Spleen (tissue), 11 donors: ENCODE measurements at regions not wholly inside any gene's neighbourhood (a gene's known extent, or its start where the extent isn't known, plus 50 kb on each side); places are given as distances from the start of the nearest gene placed in this dataset.

Experiments used
- DNase-seq: peaks from one replicate; pipeline ENCODE4 v3.0.0-alpha.2; 2020
- H3K27ac ChIP-seq, 8 donors: fragments of 200-600 bp; sonication (generic) in 7 of 8; 1 replicate in 4 of 8; 2 replicates in 4 of 8; pipeline versions ENCODE4 v1.5.0 to v1.8.0; 2016 to 2021; ENCODE audit warnings: inconsistent platforms in 4 of 8, mild to moderate bottlenecking in 4 of 8, moderate library complexity in 1 of 8
- H3K27me3 ChIP-seq, 7 donors: fragments of 200-600 bp; sonication (generic) in 6 of 7; replicated peaks in 1 of 7; 1 replicate in 4 of 7; 2 replicates in 3 of 7; pipeline versions ENCODE4 v1.5.0 to v1.8.0; 2016 to 2021; ENCODE audit warnings: inconsistent platforms in 3 of 7, mild to moderate bottlenecking in 1 of 7
- H3K36me3 ChIP-seq, 6 donors: fragments of 200-600 bp; sonication (generic) in 5 of 6; 1 replicate in 4 of 6; 2 replicates in 2 of 6; pipeline versions ENCODE4 v1.5.0 to v1.8.0; 2016 to 2021; ENCODE audit warnings: inconsistent platforms in 2 of 6
- H3K4me1 ChIP-seq, 6 donors: fragments of 200-600 bp; sonication (generic) in 5 of 6; 1 replicate in 3 of 6; 2 replicates in 3 of 6; pipeline versions ENCODE4 v1.5.0 to v1.8.0; 2016 to 2021; ENCODE audit warnings: inconsistent platforms in 3 of 6
- H3K4me3 ChIP-seq, 8 donors: fragments of 200-600 bp; sonication (generic) in 7 of 8; 1 replicate in 4 of 8; 2 replicates in 4 of 8; pipeline versions ENCODE4 v1.5.0 to v1.8.0; 2016 to 2021; ENCODE audit warnings: inconsistent platforms in 4 of 8, mild to moderate bottlenecking in 4 of 8, moderate library complexity in 2 of 8
- H3K9me3 ChIP-seq, 8 donors: fragments of 200-600 bp; sonication (generic) in 7 of 8; 1 replicate in 4 of 8; 2 replicates in 4 of 8; pipeline versions ENCODE4 v1.5.0 to v1.8.0; 2016 to 2021; ENCODE audit warnings: inconsistent platforms in 4 of 8
- CTCF ChIP-seq, 11 experiments: fragments of 200-600 bp in 7 of 11; fragments of 450-650 bp in 4 of 11; sonication (generic) in 4 of 11; IDR thresholded peaks in 8 of 11; conservative IDR thresholded peaks in 3 of 11; 1 replicate in 7 of 11; 2 replicates in 4 of 11; pipeline versions ENCODE4 v1.4.0 to v1.8.0; 2016 to 2021; ENCODE audit warnings: antibody characterized with exemption in 11 of 11, inconsistent platforms in 4 of 11, mild to moderate bottlenecking in 1 of 11
- POLR2A ChIP-seq, 3 donors: fragments of 450-650 bp; IDR thresholded peaks; one replicate each; pipeline ENCODE4 v1.5.1; 2017; ENCODE audit warnings: antibody characterized with exemption in 3 of 3, mild to moderate bottlenecking in 1 of 3
- POLR2AphosphoS5 ChIP-seq, 3 donors: sonication (generic); formaldehyde crosslinking; IDR thresholded peaks; one replicate each; pipeline ENCODE4 v1.5.1; 2017; ENCODE audit warnings: antibody characterized with exemption in 3 of 3
- WGBS, 5 donors: extraction: QIAGEN DNeasy Blood & Tissue Kit in 3 of 5; methylation state at CpG; one replicate each; pipeline versions ENCODE4 v1.1.5 to v1.1.7; 2013 to 2018; 5-methylcytosine and 5-hydroxymethylcytosine counted together
- intact Hi-C: fragments of 100-400 bp; cut with DNase I; formaldehyde crosslinking; loops from one replicate; pipeline ENCODE4 v1.15.0; 2023; ENCODE audit warnings: low total_unique reads
- donor health status: healthy with polysubstance abuse.
- donor health status: DM: no; HTN: no; CAD: no; lungs with moderate emphysema.
- donor health status: DM: no; HTN: no; CAD: no.
- donor health status: Bipolar disorder and iron deficiency.
- donor health status: healthy.
- donor health status: DM: no; HTN: no; CAD: no.
- donor health status: DM: yes; HTN: yes; CAD: no.

DNA sequence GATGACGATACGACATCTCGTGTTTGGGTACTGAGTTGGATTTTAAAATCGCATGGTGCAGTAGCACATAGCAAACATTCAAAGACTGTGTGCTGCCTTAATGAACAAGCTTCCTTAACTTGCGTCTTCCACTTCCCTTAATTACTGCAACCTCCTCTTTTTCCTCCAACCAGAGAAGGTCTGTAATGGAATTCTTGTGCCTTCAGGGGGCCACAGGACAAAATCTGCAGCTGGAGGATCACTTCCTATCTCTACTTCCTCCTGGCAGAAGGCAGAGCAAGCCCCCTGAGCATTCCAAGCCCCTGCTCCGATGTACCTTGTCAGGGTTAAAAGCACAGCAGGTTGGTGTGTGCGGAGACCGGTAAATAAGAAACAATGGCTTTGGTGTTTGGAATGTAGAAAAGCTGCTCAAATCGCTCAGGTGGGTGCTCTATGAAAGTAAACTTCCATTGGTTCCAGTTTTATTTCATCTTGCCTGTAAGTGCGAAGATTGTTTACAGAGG, 151.3 kb upstream of the UQCRFS1 start:
- Histone ChIP-seq H3K27me3 (peaks cover 0 to 29% (median 0%) of the 10 kb centered on the region in 7 donors), H3K36me3 (no peaks in the 10 kb centered on the region), H3K4me1 (no peaks in the 10 kb centered on the region), H3K9me3 (peaks cover 0 to 20% (median 11%) of the 10 kb centered on the region in 8 donors), H3K27ac (no peak overlapping the region), H3K4me3 (no peak overlapping the region)
- no peak for DNase-seq
- TF ChIP-seq POLR2AphosphoS5 (IDR thresholded peaks at IDR 0.05) (no peak), POLR2A (IDR thresholded peaks at IDR 0.05) (no peak), CTCF (IDR thresholded peaks at IDR 0.05 in 8 of 11, conservative IDR thresholded peaks at IDR 0.05 in 3 of 11) (no peak)
- intact Hi-C loops, result no loop called here
- WGBS, 5 donors, result 41 to 64% (median 43%) methylated on average over 10 of the region's 10 CpGs

- no peaks in the 10 kb centered on the region for H3K4me1 ChIP-seq
- DNase-seq, result no peak
- 91 to 97% (median 93%) methylated on average over 1 of the region's 1 CpG for WGBS, 5 donors
These were observed 152.0 kb upstream of the UQCRFS1 start for GRCh38 chr19:29364999-29365398.

DNA sequence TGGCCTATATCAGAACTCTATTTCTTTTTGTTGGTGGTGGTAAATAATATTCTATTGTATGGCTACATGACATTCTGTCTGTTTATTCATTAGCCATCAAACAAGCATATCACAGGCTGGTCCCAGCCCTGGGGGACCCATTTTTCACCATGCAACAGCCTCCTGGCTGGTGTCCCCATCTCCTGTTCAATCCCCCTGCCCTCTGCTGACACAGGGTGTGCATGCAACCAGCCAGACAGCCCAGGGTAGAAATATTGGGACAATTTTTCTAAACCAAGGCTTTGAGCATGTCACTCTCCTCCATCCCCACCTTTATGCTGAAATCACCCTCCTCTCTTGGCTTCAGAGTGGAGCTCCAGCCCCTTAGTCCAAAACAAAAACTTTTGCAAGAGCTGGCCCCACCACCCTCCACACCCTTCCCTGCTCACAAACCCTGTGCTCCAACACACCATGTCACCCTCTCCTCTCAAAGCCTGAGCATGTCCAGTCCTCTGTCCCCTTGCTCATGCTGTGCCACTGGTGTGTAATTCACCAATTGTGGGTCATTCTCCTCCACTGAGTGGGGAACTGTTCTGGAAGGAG, 153.0 kb upstream of the UQCRFS1 start:
- no peak for DNase-seq
- intact Hi-C loops, result no loop called here
- TF ChIP-seq POLR2AphosphoS5 (IDR thresholded peaks at IDR 0.05) (no peak), CTCF (IDR thresholded peaks at IDR 0.05 in 8 of 11, conservative IDR thresholded peaks at IDR 0.05 in 3 of 11) (no peak), POLR2A (IDR thresholded peaks at IDR 0.05) (no peak)
- no peaks in the 10 kb centered on the region for H3K4me1 ChIP-seq
- no peak overlapping the region for H3K27ac ChIP-seq
- no peaks in the 10 kb centered on the region for H3K36me3 ChIP-seq
- peaks cover 0 to 33% (median 0%) of the 10 kb centered on the region in 7 donors for H3K27me3 ChIP-seq
- H3K9me3 ChIP-seq, result peaks cover 0 to 18% (median 9%) of the 10 kb centered on the region in 8 donors
- H3K4me3 ChIP-seq, result no peak overlapping the region

More at GRCh38 chr19:29364999-29365398, 152.0 kb upstream of the UQCRFS1 start:
- TF ChIP-seq POLR2A (IDR thresholded peaks at IDR 0.05), result no peak
- no peak for TF ChIP-seq POLR2AphosphoS5 (IDR thresholded peaks at IDR 0.05)
- no peak for TF ChIP-seq CTCF (IDR thresholded peaks at IDR 0.05 in 8 of 11, conservative IDR thresholded peaks at IDR 0.05 in 3 of 11)
- H3K27ac ChIP-seq, result no peak overlapping the region
- H3K36me3 ChIP-seq, result no peaks in the 10 kb centered on the region
- H3K27me3 ChIP-seq, result peaks cover 0 to 33% (median 0%) of the 10 kb centered on the region in 7 donors
- intact Hi-C loops, result no loop called here
- H3K9me3 ChIP-seq, result peaks cover 0 to 20% (median 11%) of the 10 kb centered on the region in 8 donors
- no peak overlapping the region for H3K4me3 ChIP-seq

- H3K9me3 ChIP-seq, result peaks cover 0 to 10% (median 7%) of the 10 kb centered on the region in 8 donors
- peak; percentile 49 for DNase-seq
These were observed 153.8 kb upstream of the UQCRFS1 start for GRCh38 chr19:29366757-29367156.

More at GRCh38 chr19:29366757-29367156, 153.8 kb upstream of the UQCRFS1 start:
- 86 to 91% (median 87%) methylated on average over 10 of the region's 10 CpGs for WGBS, 5 donors
- Histone ChIP-seq H3K27me3 (peaks cover 0 to 33% (median 0%) of the 10 kb centered on the region in 7 donors), H3K36me3 (no peaks in the 10 kb centered on the region), H3K4me1 (no peaks in the 10 kb centered on the region), H3K27ac (no peak overlapping the region), H3K4me3 (no peak overlapping the region)
- intact Hi-C loops, result no loop called here
- TF ChIP-seq POLR2AphosphoS5 (IDR thresholded peaks at IDR 0.05) (no peak), POLR2A (IDR thresholded peaks at IDR 0.05) (no peak), CTCF (IDR thresholded peaks at IDR 0.05 in 8 of 11, conservative IDR thresholded peaks at IDR 0.05 in 3 of 11) (no peak)
